ENCODE measurements at regions not wholly inside any gene's neighbourhood (a gene's known extent, or its start where the extent isn't known, plus 50 kb on each side); places are given as distances from the start of the nearest gene placed in this dataset.

DNA sequence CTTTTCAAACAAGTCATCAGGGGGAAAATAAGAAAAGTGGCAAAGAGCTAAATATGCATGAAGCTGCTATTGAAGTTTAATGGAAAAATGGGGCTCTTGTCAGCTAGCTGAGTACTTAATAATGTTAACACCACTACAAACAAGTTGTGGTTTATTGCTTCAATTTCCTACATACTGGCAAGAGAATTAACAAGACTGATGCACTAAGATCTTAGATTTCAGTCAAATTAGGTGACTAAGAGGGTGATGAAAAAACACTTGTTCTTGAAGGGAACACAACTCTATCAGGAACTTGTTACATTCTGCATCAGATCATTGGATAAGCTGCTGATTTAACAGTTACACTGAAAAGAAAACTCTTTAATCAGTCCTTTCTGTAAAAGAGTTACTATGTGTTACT is 234.6 kb upstream of the AFF2 start:
- TF ChIP-seq, protein P1, sequence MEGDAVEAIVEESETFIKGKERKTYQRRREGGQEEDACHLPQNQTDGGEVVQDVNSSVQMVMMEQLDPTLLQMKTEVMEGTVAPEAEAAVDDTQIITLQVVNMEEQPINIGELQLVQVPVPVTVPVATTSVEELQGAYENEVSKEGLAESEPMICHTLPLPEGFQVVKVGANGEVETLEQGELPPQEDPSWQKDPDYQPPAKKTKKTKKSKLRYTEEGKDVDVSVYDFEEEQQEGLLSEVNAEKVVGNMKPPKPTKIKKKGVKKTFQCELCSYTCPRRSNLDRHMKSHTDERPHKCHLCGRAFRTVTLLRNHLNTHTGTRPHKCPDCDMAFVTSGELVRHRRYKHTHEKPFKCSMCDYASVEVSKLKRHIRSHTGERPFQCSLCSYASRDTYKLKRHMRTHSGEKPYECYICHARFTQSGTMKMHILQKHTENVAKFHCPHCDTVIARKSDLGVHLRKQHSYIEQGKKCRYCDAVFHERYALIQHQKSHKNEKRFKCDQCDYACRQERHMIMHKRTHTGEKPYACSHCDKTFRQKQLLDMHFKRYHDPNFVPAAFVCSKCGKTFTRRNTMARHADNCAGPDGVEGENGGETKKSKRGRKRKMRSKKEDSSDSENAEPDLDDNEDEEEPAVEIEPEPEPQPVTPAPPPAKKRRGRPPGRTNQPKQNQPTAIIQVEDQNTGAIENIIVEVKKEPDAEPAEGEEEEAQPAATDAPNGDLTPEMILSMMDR (conservative IDR thresholded peaks at IDR 0.05 in 1 of 2, IDR thresholded peaks at IDR 0.05 in 1 of 2; ENCODE audit: extremely low read depth in 1 of 2, insufficient read depth in 1 of 2, low read depth in 1 of 2, low read length in 2 of 2), result no peak
- no peak for TF ChIP-seq EZH2 (IDR thresholded peaks at IDR 0.05; ENCODE audit: borderline replicate concordance, low read length)
